HCT116 (cell line): ENCODE measurements at regions not wholly inside any gene's neighbourhood (a gene's known extent, or its start where the extent isn't known, plus 50 kb on each side); places are given as distances from the start of the nearest gene placed in this dataset.

Source experiments
- ATAC-seq: fragments of 200-7000 bp; cut with Tn5 transposase; 2 replicates; pipeline ENCODE4 v1.9.1; 2020; ENCODE audit warnings: mild to moderate bottlenecking, moderate library complexity
- BruUV-seq: library from RNA; stranded (reverse); fragments of 400-500 nt; replicated peaks from 2 replicates; lab custom pipeline; 2021; lab: Mats Ljungman, UMichigan
- CTCF ChIA-PET: fragments of 300-600 bp; sonication (Branson Sonifier 250); formaldehyde crosslinking; loops from one replicate; lab custom pipeline; 2021; ENCODE audit warnings: antibody characterized with exemption; lab: Charles Lee
- POLR2A ChIA-PET: fragments of 300-600, 350-600 bp; sonication (Branson Sonifier 250); formaldehyde crosslinking; loops from one replicate; lab custom pipeline; 2021; ENCODE audit warnings: antibody characterized with exemption; lab: Charles Lee
- RAD21 ChIA-PET, 2 experiments: fragments of 300-600 bp; sonication (Branson Sonifier 250); formaldehyde crosslinking; loops; one replicate each; lab custom pipeline; 2023; ENCODE audit warnings: low total read pairs in 2 of 2; ENCODE audit not compliant: uncharacterized antibody in 2 of 2, unreplicated experiment in 2 of 2, low non-redundant PET in 1 of 2; lab: Charles Lee
- DNase-seq: peaks from one replicate; pipeline ENCODE4 v3.0.0-alpha.2; 2010; ENCODE audit warnings: low read depth, low spot score
- H2AFZ ChIP-seq: fragments of 200-600 bp; shearing (Covaris generic), sonication (generic); 2 replicates; pipeline ENCODE4 v1.6.1; 2017; ENCODE audit warnings: low read depth, mixed run types, mixed read lengths, antibody characterized with exemption, low read length; ENCODE audit not compliant: poor library complexity, severe bottlenecking
- H3K27ac ChIP-seq: 2 replicates; pipeline ENCODE4 v1.5.1; 2012; ENCODE audit warnings: low read depth, low read length
- H3K27me3 ChIP-seq: fragments of 200-600 bp; sonication (generic); 2 replicates; pipeline ENCODE4 v1.6.1; 2016; ENCODE audit warnings: mixed run types, low read length, mixed read lengths; ENCODE audit not compliant: insufficient read depth
- H3K36me3 ChIP-seq, 2 experiments: fragments of 200-500 bp in 1 of 2; fragments of 200-600 bp in 1 of 2; sonication (Bioruptor generic) in 1 of 2; sonication (generic) in 1 of 2; 2 replicates each; pipeline versions ENCODE4 v1.5.1 to v1.6.1; 2014 to 2016; ENCODE audit warnings: low read length in 2 of 2, inconsistent platforms in 1 of 2, mixed read lengths in 1 of 2, mixed run types in 1 of 2; ENCODE audit not compliant: insufficient read depth in 2 of 2, control insufficient read depth in 1 of 2
- H3K4me1 ChIP-seq, 2 experiments: fragments of 200-600 bp in 1 of 2; sonication (generic) in 1 of 2; 2 replicates each; pipeline versions ENCODE4 v1.5.1 to v1.6.1; 2012 to 2017; ENCODE audit warnings: low read length in 2 of 2, inconsistent platforms in 1 of 2, mild to moderate bottlenecking in 1 of 2, mixed read lengths in 1 of 2, mixed run types in 1 of 2, moderate library complexity in 1 of 2; ENCODE audit not compliant: insufficient read depth in 2 of 2, control insufficient read depth in 1 of 2
- H3K4me2 ChIP-seq: fragments of 200-600 bp; sonication (generic); 2 replicates; pipeline ENCODE4 v1.6.1; 2017; ENCODE audit warnings: mixed run types, low read length, mixed read lengths
- H3K4me3 ChIP-seq, 2 experiments: fragments of 200-600 bp in 1 of 2; sonication (generic) in 1 of 2; replicated peaks in 1 of 2; 2 replicates each; pipeline ENCODE4 v1.5.1; 2011 to 2016; ENCODE audit warnings: low read length in 2 of 2, control low read depth in 1 of 2, low read depth in 1 of 2, mild to moderate bottlenecking in 1 of 2, mixed read lengths in 1 of 2, mixed run types in 1 of 2
- H3K79me2 ChIP-seq: fragments of 200-600 bp; sonication (generic); 2 replicates; pipeline ENCODE4 v1.6.1; 2017; ENCODE audit warnings: mild to moderate bottlenecking, mixed run types, low read length, moderate library complexity, mixed read lengths; ENCODE audit not compliant: insufficient read depth
- H3K9ac ChIP-seq: fragments of 200-600 bp; sonication (generic); 2 replicates; pipeline ENCODE4 v1.6.1; 2016; ENCODE audit warnings: low read length, mixed read lengths
- H3K9me2 ChIP-seq: fragments of 200-600 bp; sonication (generic), shearing (Covaris generic); 2 replicates; pipeline ENCODE4 v1.6.1; 2017; ENCODE audit warnings: mixed run types, mild to moderate bottlenecking, moderate library complexity; ENCODE audit not compliant: insufficient read depth
- H3K9me3 ChIP-seq, 2 experiments: fragments of 200-500 bp in 1 of 2; fragments of 200-600 bp in 1 of 2; sonication (Bioruptor generic) in 1 of 2; sonication (generic) in 1 of 2; 2 replicates each; pipeline ENCODE4 v1.6.1; 2014 to 2017; ENCODE audit warnings: low read length in 2 of 2, mixed read lengths in 2 of 2, inconsistent platforms in 1 of 2, low read depth in 1 of 2, mild to moderate bottlenecking in 1 of 2, mixed run types in 1 of 2, moderate library complexity in 1 of 2; ENCODE audit not compliant: control insufficient read depth in 1 of 2, insufficient read depth in 1 of 2
- H4K20me1 ChIP-seq: fragments of 200-600 bp; sonication (generic), shearing (Covaris generic); 2 replicates; pipeline ENCODE4 v1.6.1; 2017; ENCODE audit warnings: mixed run types, mild to moderate bottlenecking, moderate library complexity; ENCODE audit not compliant: insufficient read depth
- CBX3 ChIP-seq: IDR thresholded peaks from 2 replicates; pipeline ENCODE4 v1.6.1; 2012; ENCODE audit warnings: low read depth
- ELF1 ChIP-seq: IDR thresholded peaks from 2 replicates; pipeline ENCODE4 v1.6.1; 2012; ENCODE audit warnings: low read depth, borderline replicate concordance
- FOSL1 ChIP-seq: IDR thresholded peaks from 2 replicates; pipeline ENCODE4 v1.6.1; 2012; ENCODE audit warnings: low read depth
- JUND ChIP-seq: IDR thresholded peaks from 2 replicates; pipeline ENCODE4 v1.6.1; 2012
- POLR2A ChIP-seq: IDR thresholded peaks from 2 replicates; pipeline ENCODE4 v1.7.0; 2011; ENCODE audit warnings: borderline replicate concordance; ENCODE audit not compliant: insufficient read depth, insufficient read length; ENCODE audit errors: extremely low read depth
- RAD21 ChIP-seq: IDR thresholded peaks from 2 replicates; pipeline ENCODE4 v1.6.1; 2012; ENCODE audit warnings: low read depth, mild to moderate bottlenecking
- SIN3A ChIP-seq: IDR thresholded peaks from 2 replicates; pipeline ENCODE4 v1.6.1; 2012; ENCODE audit warnings: low read depth
- ZFX ChIP-seq: fragments of 450-650 bp; IDR thresholded peaks from 2 replicates; pipeline ENCODE4 v1.6.1; 2017
- intact Hi-C: fragments of 100-400 bp; cut with micrococcal nuclease; formaldehyde crosslinking; loops from 2 replicates; pipeline ENCODE4 v1.10.0; 2022
- TF ChIP-seq, protein P1 (sequence below): IDR thresholded peaks from 2 replicates; pipeline ENCODE4 v1.6.1; 2012
- TF ChIP-seq, protein P2 (sequence below): IDR thresholded peaks from 2 replicates; pipeline ENCODE4 v1.6.1; 2012
- TF ChIP-seq, protein P3 (sequence below): IDR thresholded peaks from 2 replicates; pipeline ENCODE4 v1.6.1; 2012; ENCODE audit warnings: low read depth
- TF ChIP-seq, protein P4 (sequence below), 3 experiments: fragments of 200-600 bp in 1 of 3; sonication (generic) in 1 of 3; IDR thresholded peaks in 2 of 3; conservative IDR thresholded peaks in 1 of 3; 2 replicates each; pipeline ENCODE4 v1.5.1; 2012 to 2017; ENCODE audit warnings: low read depth in 2 of 3, low read length in 2 of 3, antibody characterized with exemption in 1 of 3, borderline replicate concordance in 1 of 3, control low read depth in 1 of 3, mild to moderate bottlenecking in 1 of 3, mixed read lengths in 1 of 3, mixed run types in 1 of 3, moderate library complexity in 1 of 3; ENCODE audit not compliant: insufficient read depth in 1 of 3
- TF ChIP-seq, protein P5 (sequence below): IDR thresholded peaks from 2 replicates; pipeline ENCODE4 v1.6.1; 2011; ENCODE audit warnings: mild to moderate bottlenecking, low read length, moderate library complexity; ENCODE audit not compliant: insufficient replicate concordance; ENCODE audit errors: extremely low read depth

DNA sequence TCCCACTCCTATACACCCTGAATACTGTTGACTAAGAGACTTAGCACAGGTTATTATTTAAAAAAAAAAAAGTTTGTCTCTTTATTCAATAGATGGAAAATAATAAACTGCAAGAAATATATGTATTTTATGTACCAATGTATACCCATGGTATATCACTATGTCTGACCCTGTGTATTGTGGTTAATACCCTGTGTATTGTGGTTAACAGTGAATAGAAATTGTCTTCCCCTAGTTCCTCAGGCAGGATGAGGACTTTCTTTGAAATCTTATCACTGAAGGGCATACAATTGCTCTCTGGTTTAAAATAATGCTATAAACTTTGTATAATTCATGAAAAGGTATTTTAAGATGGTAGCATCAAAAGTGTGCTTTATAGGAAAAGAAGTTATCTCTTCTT is 80.0 kb upstream of the TMEM106B start:
- BruUV-seq, result no TSS peak
- ChIA-PET POLR2A (no interaction called here), RAD21 (no interaction called here), CTCF (no interaction called here)
- no peak overlapping the region for H3K4me2 ChIP-seq
- intact Hi-C loops, result no loop called here
- DNase-seq (no peak), ATAC-seq (no peak)
- H3K9me2 ChIP-seq, result no peaks in the 10 kb centered on the region
- no peaks in the 10 kb centered on the region for H3K4me1 ChIP-seq
- no peaks in the 10 kb centered on the region for H3K79me2 ChIP-seq
- H3K27me3 ChIP-seq, result no peaks in the 10 kb centered on the region
- H2AFZ ChIP-seq, result no peak overlapping the region
- H3K9ac ChIP-seq, result no peak overlapping the region
- H3K4me3 ChIP-seq, result no peak overlapping the region
- no peak overlapping the region for H3K27ac ChIP-seq
- no peaks in the 10 kb centered on the region for H3K36me3 ChIP-seq
- H4K20me1 ChIP-seq, result no peaks in the 10 kb centered on the region
- TF ChIP-seq, protein P1, sequence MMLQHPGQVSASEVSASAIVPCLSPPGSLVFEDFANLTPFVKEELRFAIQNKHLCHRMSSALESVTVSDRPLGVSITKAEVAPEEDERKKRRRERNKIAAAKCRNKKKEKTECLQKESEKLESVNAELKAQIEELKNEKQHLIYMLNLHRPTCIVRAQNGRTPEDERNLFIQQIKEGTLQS, result no peak
- TF ChIP-seq FOSL1, result no peak
- no peaks in the 10 kb centered on the region for H3K9me3 ChIP-seq

DNA sequence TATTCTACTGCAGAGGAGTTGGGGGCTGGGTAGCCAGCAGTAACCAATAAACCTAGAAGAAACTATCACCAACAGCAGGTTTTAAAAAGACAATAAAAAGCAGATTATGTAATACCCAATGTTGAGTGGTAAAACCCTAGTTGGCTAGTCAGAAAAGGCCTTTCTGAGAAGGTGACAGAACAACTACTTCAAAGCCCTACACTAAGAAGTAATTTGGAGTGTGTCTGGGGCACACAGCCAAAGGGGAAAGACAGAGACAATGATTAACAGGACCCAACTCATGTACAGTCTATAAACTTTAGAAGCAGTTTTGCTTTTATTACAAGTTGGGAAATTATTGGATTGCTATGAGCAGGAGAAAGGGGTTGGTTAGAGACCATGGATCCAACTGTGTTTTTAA is 77.2 kb upstream of the TMEM106B start:
- Histone ChIP-seq H3K4me1 (no peaks in the 10 kb centered on the region), H3K36me3 (no peaks in the 10 kb centered on the region), H3K9me3 (no peaks in the 10 kb centered on the region), H2AFZ (no peak overlapping the region), H4K20me1 (no peaks in the 10 kb centered on the region), H3K27me3 (no peaks in the 10 kb centered on the region), H3K9me2 (no peaks in the 10 kb centered on the region), H3K27ac (no peak overlapping the region), H3K79me2 (no peaks in the 10 kb centered on the region), H3K9ac (no peak overlapping the region), H3K4me2 (no peak overlapping the region), H3K4me3 (no peak overlapping the region)
- intact Hi-C loops, result no loop called here
- RAD21 ChIA-PET, result no interaction called here
- ATAC-seq (no peak), DNase-seq (no peak)
- CTCF ChIA-PET, result no interaction called here
- no TSS peak for BruUV-seq
- POLR2A ChIA-PET, result no interaction called here
- no peak for TF ChIP-seq CBX3
- TF ChIP-seq, protein P2, sequence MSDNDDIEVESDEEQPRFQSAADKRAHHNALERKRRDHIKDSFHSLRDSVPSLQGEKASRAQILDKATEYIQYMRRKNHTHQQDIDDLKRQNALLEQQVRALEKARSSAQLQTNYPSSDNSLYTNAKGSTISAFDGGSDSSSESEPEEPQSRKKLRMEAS, result no peak
- TF ChIP-seq, protein P3, sequence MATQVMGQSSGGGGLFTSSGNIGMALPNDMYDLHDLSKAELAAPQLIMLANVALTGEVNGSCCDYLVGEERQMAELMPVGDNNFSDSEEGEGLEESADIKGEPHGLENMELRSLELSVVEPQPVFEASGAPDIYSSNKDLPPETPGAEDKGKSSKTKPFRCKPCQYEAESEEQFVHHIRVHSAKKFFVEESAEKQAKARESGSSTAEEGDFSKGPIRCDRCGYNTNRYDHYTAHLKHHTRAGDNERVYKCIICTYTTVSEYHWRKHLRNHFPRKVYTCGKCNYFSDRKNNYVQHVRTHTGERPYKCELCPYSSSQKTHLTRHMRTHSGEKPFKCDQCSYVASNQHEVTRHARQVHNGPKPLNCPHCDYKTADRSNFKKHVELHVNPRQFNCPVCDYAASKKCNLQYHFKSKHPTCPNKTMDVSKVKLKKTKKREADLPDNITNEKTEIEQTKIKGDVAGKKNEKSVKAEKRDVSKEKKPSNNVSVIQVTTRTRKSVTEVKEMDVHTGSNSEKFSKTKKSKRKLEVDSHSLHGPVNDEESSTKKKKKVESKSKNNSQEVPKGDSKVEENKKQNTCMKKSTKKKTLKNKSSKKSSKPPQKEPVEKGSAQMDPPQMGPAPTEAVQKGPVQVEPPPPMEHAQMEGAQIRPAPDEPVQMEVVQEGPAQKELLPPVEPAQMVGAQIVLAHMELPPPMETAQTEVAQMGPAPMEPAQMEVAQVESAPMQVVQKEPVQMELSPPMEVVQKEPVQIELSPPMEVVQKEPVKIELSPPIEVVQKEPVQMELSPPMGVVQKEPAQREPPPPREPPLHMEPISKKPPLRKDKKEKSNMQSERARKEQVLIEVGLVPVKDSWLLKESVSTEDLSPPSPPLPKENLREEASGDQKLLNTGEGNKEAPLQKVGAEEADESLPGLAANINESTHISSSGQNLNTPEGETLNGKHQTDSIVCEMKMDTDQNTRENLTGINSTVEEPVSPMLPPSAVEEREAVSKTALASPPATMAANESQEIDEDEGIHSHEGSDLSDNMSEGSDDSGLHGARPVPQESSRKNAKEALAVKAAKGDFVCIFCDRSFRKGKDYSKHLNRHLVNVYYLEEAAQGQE, result no peak
- TF ChIP-seq RAD21, result no peak
- TF ChIP-seq, protein P4, sequence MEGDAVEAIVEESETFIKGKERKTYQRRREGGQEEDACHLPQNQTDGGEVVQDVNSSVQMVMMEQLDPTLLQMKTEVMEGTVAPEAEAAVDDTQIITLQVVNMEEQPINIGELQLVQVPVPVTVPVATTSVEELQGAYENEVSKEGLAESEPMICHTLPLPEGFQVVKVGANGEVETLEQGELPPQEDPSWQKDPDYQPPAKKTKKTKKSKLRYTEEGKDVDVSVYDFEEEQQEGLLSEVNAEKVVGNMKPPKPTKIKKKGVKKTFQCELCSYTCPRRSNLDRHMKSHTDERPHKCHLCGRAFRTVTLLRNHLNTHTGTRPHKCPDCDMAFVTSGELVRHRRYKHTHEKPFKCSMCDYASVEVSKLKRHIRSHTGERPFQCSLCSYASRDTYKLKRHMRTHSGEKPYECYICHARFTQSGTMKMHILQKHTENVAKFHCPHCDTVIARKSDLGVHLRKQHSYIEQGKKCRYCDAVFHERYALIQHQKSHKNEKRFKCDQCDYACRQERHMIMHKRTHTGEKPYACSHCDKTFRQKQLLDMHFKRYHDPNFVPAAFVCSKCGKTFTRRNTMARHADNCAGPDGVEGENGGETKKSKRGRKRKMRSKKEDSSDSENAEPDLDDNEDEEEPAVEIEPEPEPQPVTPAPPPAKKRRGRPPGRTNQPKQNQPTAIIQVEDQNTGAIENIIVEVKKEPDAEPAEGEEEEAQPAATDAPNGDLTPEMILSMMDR (IDR thresholded peaks at IDR 0.05 in 2 of 3, conservative IDR thresholded peaks at IDR 0.05 in 1 of 3; ENCODE audit: borderline replicate concordance in 1 of 3, insufficient read depth in 1 of 3, low read depth in 2 of 3, low read length in 2 of 3), result no peak
- TF ChIP-seq, protein P1, result no peak
- TF ChIP-seq ELF1, result no peak
- TF ChIP-seq, protein P5, sequence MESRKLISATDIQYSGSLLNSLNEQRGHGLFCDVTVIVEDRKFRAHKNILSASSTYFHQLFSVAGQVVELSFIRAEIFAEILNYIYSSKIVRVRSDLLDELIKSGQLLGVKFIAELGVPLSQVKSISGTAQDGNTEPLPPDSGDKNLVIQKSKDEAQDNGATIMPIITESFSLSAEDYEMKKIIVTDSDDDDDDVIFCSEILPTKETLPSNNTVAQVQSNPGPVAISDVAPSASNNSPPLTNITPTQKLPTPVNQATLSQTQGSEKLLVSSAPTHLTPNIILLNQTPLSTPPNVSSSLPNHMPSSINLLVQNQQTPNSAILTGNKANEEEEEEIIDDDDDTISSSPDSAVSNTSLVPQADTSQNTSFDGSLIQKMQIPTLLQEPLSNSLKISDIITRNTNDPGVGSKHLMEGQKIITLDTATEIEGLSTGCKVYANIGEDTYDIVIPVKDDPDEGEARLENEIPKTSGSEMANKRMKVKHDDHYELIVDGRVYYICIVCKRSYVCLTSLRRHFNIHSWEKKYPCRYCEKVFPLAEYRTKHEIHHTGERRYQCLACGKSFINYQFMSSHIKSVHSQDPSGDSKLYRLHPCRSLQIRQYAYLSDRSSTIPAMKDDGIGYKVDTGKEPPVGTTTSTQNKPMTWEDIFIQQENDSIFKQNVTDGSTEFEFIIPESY, result no peak
- no peak for TF ChIP-seq POLR2A
- TF ChIP-seq ZFX, result no peak
- no peak for TF ChIP-seq FOSL1
- TF ChIP-seq JUND, result no peak
- no peak for TF ChIP-seq SIN3A
